ENCODE measurements at regions not wholly inside any gene's neighbourhood (a gene's known extent, or its start where the extent isn't known, plus 50 kb on each side); places are given as distances from the start of the nearest gene placed in this dataset.

GRCh38 chr2:126172631-126173184 lies 483.2 kb upstream of the GYPC start:
- CTCF ChIA-PET, result no interaction called here
- ATAC-seq (no peak), DNase-seq (no peak)
- no TSS peak for BruUV-seq (replicated peaks)
- no peak overlapping the region for H3K27ac ChIP-seq (ENCODE audit: low read length)
- intact Hi-C loops (cut with micrococcal nuclease), result no loop called here
- no peaks in the 10 kb centered on the region for H3K36me3 ChIP-seq (ENCODE audit: low read depth, low read length)
- H3K4me1 ChIP-seq (ENCODE audit: insufficient read depth, low read length), result no peaks in the 10 kb centered on the region
- no peak overlapping the region for H2AFZ ChIP-seq (ENCODE audit: low read length)
- H3K9me2 ChIP-seq (replicated peaks; ENCODE audit: low read length), result no peaks in the 10 kb centered on the region
- no peaks in the 10 kb centered on the region for H3K79me2 ChIP-seq (ENCODE audit: low read length)
- no peak for TF ChIP-seq EZH2phosphoT487 (IDR thresholded peaks at IDR 0.05; ENCODE audit: borderline replicate concordance, low read length)
- no peak for TF ChIP-seq EZH2 (IDR thresholded peaks at IDR 0.05; ENCODE audit: low read length, unreplicated experiment)
- TF ChIP-seq CTCF (conservative IDR thresholded peaks at IDR 0.05; ENCODE audit: low read depth, low read length), result no peak
- H3K4me2 ChIP-seq (ENCODE audit: low read length), result no peak overlapping the region
- H3F3A ChIP-seq (ENCODE audit: low read length, unreplicated experiment), result no peaks in the 10 kb centered on the region
- no peaks in the 10 kb centered on the region for H4K20me1 ChIP-seq (ENCODE audit: low read length)
- H3K27me3 ChIP-seq (ENCODE audit: low read length), result no peaks in the 10 kb centered on the region
- POLR2A ChIA-PET (ENCODE audit: unreplicated experiment), result no interaction called here
- H3K4me3 ChIP-seq (ENCODE audit: low read length), result no peak overlapping the region
- H3K9ac ChIP-seq (ENCODE audit: low read length), result no peak overlapping the region
- no peaks in the 10 kb centered on the region for H3K9me3 ChIP-seq (ENCODE audit: low read length)

GRCh38 chr2:126175222-126175621 lies 480.7 kb upstream of the GYPC start:
- intact Hi-C loops (cut with micrococcal nuclease), result no loop called here
- DNase-seq, result no peak
- Histone ChIP-seq H3K4me1 (ENCODE audit: insufficient read depth, low read length) (no peaks in the 10 kb centered on the region), H3K4me2 (ENCODE audit: low read length) (no peak overlapping the region), H3K9ac (ENCODE audit: low read length) (no peak overlapping the region), H3F3A (ENCODE audit: low read length, unreplicated experiment) (no peaks in the 10 kb centered on the region), H3K27ac (ENCODE audit: low read length) (no peak overlapping the region), H3K36me3 (ENCODE audit: low read depth, low read length) (no peaks in the 10 kb centered on the region), H3K79me2 (ENCODE audit: low read length) (no peaks in the 10 kb centered on the region), H3K27me3 (ENCODE audit: low read length) (no peaks in the 10 kb centered on the region), H3K9me3 (ENCODE audit: low read length) (no peaks in the 10 kb centered on the region), H3K4me3 (ENCODE audit: low read length) (no peak overlapping the region), H2AFZ (ENCODE audit: low read length) (no peak overlapping the region), H3K9me2 (replicated peaks; ENCODE audit: low read length) (no peaks in the 10 kb centered on the region), H4K20me1 (ENCODE audit: low read length) (no peaks in the 10 kb centered on the region)
- TF ChIP-seq CTCF (conservative IDR thresholded peaks at IDR 0.05; ENCODE audit: low read depth, low read length) (no peak), EZH2phosphoT487 (IDR thresholded peaks at IDR 0.05; ENCODE audit: borderline replicate concordance, low read length) (no peak), EZH2 (IDR thresholded peaks at IDR 0.05; ENCODE audit: low read length, unreplicated experiment) (no peak)
- ATAC-seq, result no peak
- ChIA-PET POLR2A (ENCODE audit: unreplicated experiment) (no interaction called here), CTCF (no interaction called here)
- no TSS peak for BruUV-seq (replicated peaks)

DNA sequence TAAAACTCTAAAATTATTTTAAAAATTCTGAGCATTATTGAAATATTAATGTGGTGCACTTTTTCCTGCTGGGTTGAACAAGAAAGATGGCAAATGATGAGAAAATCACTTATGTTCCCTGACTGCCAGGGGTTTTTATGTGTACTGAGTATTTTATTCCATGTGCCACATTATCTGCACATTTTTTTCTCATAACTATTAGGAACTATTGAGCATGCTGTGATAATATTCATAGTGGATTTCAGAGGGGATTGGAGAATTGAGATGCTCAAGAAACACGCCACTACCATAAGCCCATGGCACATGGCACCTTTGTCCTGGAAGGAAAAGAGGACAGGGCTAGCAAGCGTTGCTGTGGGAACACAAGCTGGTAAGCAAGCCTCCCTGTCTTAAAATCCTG lies 478.5 kb upstream of the GYPC start:
- ATAC-seq, result no peak
- TF ChIP-seq EZH2 (IDR thresholded peaks at IDR 0.05; ENCODE audit: low read length, unreplicated experiment), result no peak
- TF ChIP-seq EZH2phosphoT487 (IDR thresholded peaks at IDR 0.05; ENCODE audit: borderline replicate concordance, low read length), result no peak
- no peak for TF ChIP-seq CTCF (conservative IDR thresholded peaks at IDR 0.05; ENCODE audit: low read depth, low read length)
- Histone ChIP-seq H3K9me2 (replicated peaks; ENCODE audit: low read length) (no peaks in the 10 kb centered on the region), H3K79me2 (ENCODE audit: low read length) (no peaks in the 10 kb centered on the region), H3K4me1 (ENCODE audit: insufficient read depth, low read length) (no peaks in the 10 kb centered on the region), H4K20me1 (ENCODE audit: low read length) (no peaks in the 10 kb centered on the region), H3K9ac (ENCODE audit: low read length) (no peak overlapping the region), H3K4me2 (ENCODE audit: low read length) (no peak overlapping the region), H2AFZ (ENCODE audit: low read length) (no peak overlapping the region), H3K27me3 (ENCODE audit: low read length) (no peaks in the 10 kb centered on the region), H3K27ac (ENCODE audit: low read length) (no peak overlapping the region), H3K4me3 (ENCODE audit: low read length) (no peak overlapping the region), H3K36me3 (ENCODE audit: low read depth, low read length) (no peaks in the 10 kb centered on the region), H3F3A (ENCODE audit: low read length, unreplicated experiment) (no peaks in the 10 kb centered on the region), H3K9me3 (ENCODE audit: low read length) (no peaks in the 10 kb centered on the region)
- no TSS peak for BruUV-seq (replicated peaks)
- intact Hi-C loops (cut with micrococcal nuclease), result no loop called here
- CTCF ChIA-PET, result no interaction called here
- POLR2A ChIA-PET (ENCODE audit: unreplicated experiment), result no interaction called here
- DNase-seq, result no peak
